Panc1 (cell line): ENCODE measurements at regions not wholly inside any gene's neighbourhood (a gene's known extent, or its start where the extent isn't known, plus 50 kb on each side); places are given as distances from the start of the nearest gene placed in this dataset.
"Not testable (repeated sequence)": the region's sequence is repeated elsewhere in the genome, so short reads cannot be mapped to it uniquely, and the experiment has no call there.

ENCODE experiments used
- ATAC-seq: fragments of 200-7000 bp; cut with Tn5 transposase; 2 replicates; pipeline ENCODE4 v1.9.1; 2020; ENCODE audit warnings: mild to moderate bottlenecking, moderate library complexity
- BruUV-seq: library from RNA; stranded (reverse); fragments of 400-500 nt; replicated peaks from 2 replicates; lab custom pipeline; 2021; lab: Mats Ljungman, UMichigan
- CTCF ChIA-PET: fragments of 300-600 bp; sonication (Branson Sonifier 250); formaldehyde crosslinking; loops from one replicate; lab custom pipeline; 2022; ENCODE audit warnings: antibody characterized with exemption; lab: Charles Lee
- POLR2A ChIA-PET: fragments of 300-600 bp; sonication (Branson Sonifier 250); formaldehyde crosslinking; loops from one replicate; lab custom pipeline; 2022; ENCODE audit warnings: antibody characterized with exemption; lab: Charles Lee
- DNase-seq: peaks from one replicate; pipeline ENCODE4 v3.0.0-alpha.2; 2010; ENCODE audit warnings: low read depth, low spot score
- H3K27ac ChIP-seq: 2 replicates; pipeline ENCODE4 v1.5.1; 2011; ENCODE audit warnings: mild to moderate bottlenecking, low read length, inconsistent platforms
- H3K27me3 ChIP-seq: fragments of 200-500 bp; sonication (Bioruptor generic); 2 replicates; pipeline ENCODE4 v1.6.0; 2014; ENCODE audit warnings: low read length, inconsistent platforms; ENCODE audit not compliant: control insufficient read depth, insufficient read depth
- H3K36me3 ChIP-seq: fragments of 200-500 bp; sonication (Bioruptor generic); 2 replicates; pipeline ENCODE4 v1.5.1; 2014; ENCODE audit warnings: inconsistent platforms, mild to moderate bottlenecking, low read length, moderate library complexity; ENCODE audit not compliant: control insufficient read depth, insufficient read depth
- H3K4me1 ChIP-seq: 2 replicates; pipeline ENCODE4 v1.5.1; 2011; ENCODE audit warnings: inconsistent platforms, mild to moderate bottlenecking, low read length, moderate library complexity; ENCODE audit not compliant: control insufficient read depth, insufficient read depth
- H3K4me3 ChIP-seq, 2 experiments: 2 replicates each; pipeline ENCODE4 v1.5.1; 2011 to 2012; ENCODE audit warnings: low read depth in 2 of 2, low read length in 2 of 2, mild to moderate bottlenecking in 2 of 2, inconsistent platforms in 1 of 2, moderate library complexity in 1 of 2
- H3K9me3 ChIP-seq: fragments of 200-500 bp; sonication (Bioruptor generic); 2 replicates; pipeline ENCODE4 v1.5.1; 2014; ENCODE audit warnings: low read depth, mild to moderate bottlenecking, inconsistent platforms, low read length, moderate library complexity; ENCODE audit not compliant: control insufficient read depth, insufficient read depth
- CTCF ChIP-seq: fragments of 450-650 bp; IDR thresholded peaks from 2 replicates; pipeline ENCODE4 v1.5.1; 2017; ENCODE audit warnings: mild to moderate bottlenecking
- POLR2AphosphoS5 ChIP-seq: IDR thresholded peaks from 2 replicates; pipeline ENCODE4 v1.6.1; 2012; ENCODE audit warnings: mild to moderate bottlenecking, low read depth, low read length, moderate library complexity
- REST ChIP-seq, 2 experiments: IDR thresholded peaks; 2 replicates each; pipeline ENCODE4 v1.6.1; 2011 to 2012; ENCODE audit warnings: low read depth in 2 of 2, control low read depth in 1 of 2, low read length in 1 of 2, mild to moderate bottlenecking in 1 of 2, moderate library complexity in 1 of 2; ENCODE audit not compliant: insufficient read depth in 1 of 2
- SIN3A ChIP-seq: IDR thresholded peaks from 2 replicates; pipeline ENCODE4 v1.6.1; 2012; ENCODE audit warnings: low read depth, mild to moderate bottlenecking, low read length, moderate library complexity, borderline replicate concordance; ENCODE audit not compliant: insufficient read depth
- TCF7L2 ChIP-seq: IDR thresholded peaks from 2 replicates; pipeline ENCODE4 v1.6.1; 2011; ENCODE audit warnings: mild to moderate bottlenecking, low read depth, low read length, inconsistent platforms
- in situ Hi-C: cut with HindIII; loops from 2 replicates; pipeline ENCODE4 v1.10.0; 2016; ENCODE audit warnings: low sequenced_read_pairs, low pct_unique_long_range_greater_than_20kb
- intact Hi-C: fragments of 100-400 bp; cut with micrococcal nuclease; formaldehyde crosslinking; loops from one replicate; pipeline ENCODE4 v1.10.0; 2022; ENCODE audit not compliant: unreplicated experiment

- in situ Hi-C loops (no loop called here), intact Hi-C loops (no loop called here)
- BruUV-seq: no TSS peak
- TF ChIP-seq TCF7L2 (no peak), CTCF (no peak), SIN3A (no peak), POLR2AphosphoS5 (no peak), REST (IDR thresholded peaks at IDR 0.05; ENCODE audit: insufficient read depth in 1 of 2, low read depth in 2 of 2, low read length in 1 of 2) (no peak)
- no peaks in the 10 kb centered on the region; the same call in 1 of the 2 replicates for H3K9me3 ChIP-seq
- CTCF ChIA-PET: no interaction called here
- no peaks in the 10 kb centered on the region for H3K27me3 ChIP-seq
- H3K4me1 ChIP-seq: peaks cover 2% of the 10 kb centered on the region; the same call in 1 of the 2 replicates
- ATAC-seq (no peak), DNase-seq (no peak)
- POLR2A ChIA-PET: no interaction called here
- H3K27ac ChIP-seq: no peak overlapping the region
- no peak overlapping the region for H3K4me3 ChIP-seq
- H3K36me3 ChIP-seq: no peaks in the 10 kb centered on the region; the same call in 1 of the 2 replicates
Measured at GRCh38 chr2:138423745-138424144, 77.8 kb upstream of the SPOPL start.

- Histone ChIP-seq H3K36me3 (no peaks in the 10 kb centered on the region; the same call in 1 of the 2 replicates), H3K27me3 (no peaks in the 10 kb centered on the region), H3K9me3 (no peaks in the 10 kb centered on the region; the same call in 1 of the 2 replicates), H3K4me3 (no peak overlapping the region), H3K27ac (no peak overlapping the region), H3K4me1 (peaks cover 2% of the 10 kb centered on the region; the same call in 1 of the 2 replicates)
- no TSS peak for BruUV-seq
- ChIA-PET POLR2A (no interaction called here), CTCF (no interaction called here)
- ATAC-seq (no peak), DNase-seq (no peak)
- in situ Hi-C loops: no loop called here
- intact Hi-C loops: no loop called here
- TF ChIP-seq TCF7L2 (no peak), SIN3A (no peak), REST (IDR thresholded peaks at IDR 0.05; ENCODE audit: insufficient read depth in 1 of 2, low read depth in 2 of 2, low read length in 1 of 2) (no peak), CTCF (no peak), POLR2AphosphoS5 (no peak)
Measured at GRCh38 chr2:138424436-138425140, 77.0 kb upstream of the SPOPL start.

- ATAC-seq, POLR2A ChIA-PET, intact Hi-C loops: not testable (repeated sequence)
Measured at GRCh38 chr2:138426116-138426515, 75.5 kb upstream of the SPOPL start.

More at GRCh38 chr2:138426116-138426515, 75.5 kb upstream of the SPOPL start:
- DNase-seq, H3K4me3 ChIP-seq, H3K27me3 ChIP-seq, in situ Hi-C loops, H3K9me3 ChIP-seq, CTCF ChIA-PET, H3K4me1 ChIP-seq, H3K36me3 ChIP-seq, BruUV-seq, H3K27ac ChIP-seq: not testable (repeated sequence)
